HG03060 (cell line): ENCODE measurements at regions not wholly inside any gene's neighbourhood (a gene's known extent, or its start where the extent isn't known, plus 50 kb on each side); places are given as distances from the start of the nearest gene placed in this dataset.
"Not testable (repeated sequence)": the region's sequence is repeated elsewhere in the genome, so short reads cannot be mapped to it uniquely, and the experiment has no call there.

Experiments
- ATAC-seq: cut with Tn5 transposase; IDR thresholded peaks from one replicate; pipeline ENCODE4 v1.9.1; 2021; ENCODE audit warnings: low read depth, moderate number of reproducible peaks; ENCODE audit not compliant: unreplicated experiment

DNA sequence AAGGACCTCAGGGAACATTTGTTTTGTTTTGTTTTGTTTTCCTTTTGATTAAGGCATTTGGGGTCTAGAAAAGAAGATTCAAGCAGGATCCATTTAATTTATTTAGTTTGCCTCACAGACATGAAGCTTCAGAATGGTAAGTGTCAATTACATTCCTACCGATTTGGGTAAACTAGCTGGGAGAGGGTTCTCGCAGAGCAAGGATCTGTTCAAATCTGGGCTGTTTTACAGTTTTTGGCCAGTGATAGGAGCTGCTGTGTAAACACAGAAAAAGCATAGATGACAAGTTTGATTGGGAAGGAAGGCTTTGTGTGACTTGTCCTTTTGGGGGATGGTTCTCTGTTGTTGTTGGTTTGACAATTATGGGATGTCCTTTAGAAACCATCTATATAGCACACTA lies 470.3 kb upstream of the WWC1 start:
- no peak for ATAC-seq

DNA sequence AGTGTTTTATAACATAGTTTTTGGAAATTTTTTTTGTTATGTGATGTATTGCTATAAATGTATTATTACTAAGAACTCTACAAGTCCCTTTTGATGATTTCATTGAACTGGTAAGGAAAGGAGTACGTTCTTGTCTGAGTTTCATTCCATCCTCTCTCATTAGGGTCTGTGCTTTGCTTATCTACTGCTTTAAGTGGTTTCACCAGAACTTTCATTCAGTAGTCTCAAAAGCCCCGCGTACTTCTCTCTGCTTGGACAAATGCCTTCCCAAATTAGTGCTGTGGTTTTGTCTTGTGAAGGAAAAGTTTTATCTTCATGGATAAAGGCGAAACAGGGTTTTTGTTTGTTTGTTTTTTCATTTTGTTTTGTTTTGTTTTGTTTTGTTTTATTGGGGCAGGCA lies 469.8 kb upstream of the WWC1 start:
- ATAC-seq, result no peak

DNA sequence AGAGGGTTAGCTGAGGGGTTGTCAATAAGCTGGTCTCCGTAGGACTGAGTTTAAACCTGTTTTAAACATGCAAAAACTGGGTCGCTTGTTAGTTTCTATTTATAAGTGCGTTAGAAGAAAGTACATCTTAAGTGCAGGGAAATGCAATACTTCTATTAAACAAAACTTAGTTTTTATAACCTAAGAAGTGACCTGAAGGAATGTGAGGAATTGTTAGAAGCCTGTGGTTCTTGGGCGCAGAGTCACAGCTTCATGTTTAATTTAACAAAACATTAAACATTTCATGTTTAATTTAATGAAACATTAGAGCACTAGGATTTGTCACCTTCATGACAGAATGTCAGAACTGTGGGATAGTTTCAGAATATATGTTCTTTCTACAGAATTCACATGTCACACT lies 469.2 kb upstream of the WWC1 start:
- ATAC-seq, result no peak

DNA sequence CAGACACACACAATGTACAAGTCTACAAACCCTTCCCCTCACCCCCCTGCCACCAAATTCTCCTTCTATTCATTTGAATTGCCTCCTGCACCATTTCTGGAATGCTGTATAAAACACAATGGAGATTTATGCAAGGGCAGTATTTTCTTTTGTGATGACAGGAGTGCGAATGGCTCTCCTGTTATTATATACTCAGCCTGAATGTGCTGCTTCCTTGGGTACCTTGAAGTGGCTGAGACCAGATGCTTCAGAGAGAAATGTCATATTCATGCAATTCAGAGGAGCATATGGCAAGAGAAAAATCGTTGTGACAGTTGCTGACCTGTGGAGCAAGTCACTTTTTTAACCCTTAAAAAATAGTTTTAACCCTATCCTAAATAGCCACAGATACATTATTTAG lies 468.0 kb upstream of the WWC1 start:
- ATAC-seq, result no peak

DNA sequence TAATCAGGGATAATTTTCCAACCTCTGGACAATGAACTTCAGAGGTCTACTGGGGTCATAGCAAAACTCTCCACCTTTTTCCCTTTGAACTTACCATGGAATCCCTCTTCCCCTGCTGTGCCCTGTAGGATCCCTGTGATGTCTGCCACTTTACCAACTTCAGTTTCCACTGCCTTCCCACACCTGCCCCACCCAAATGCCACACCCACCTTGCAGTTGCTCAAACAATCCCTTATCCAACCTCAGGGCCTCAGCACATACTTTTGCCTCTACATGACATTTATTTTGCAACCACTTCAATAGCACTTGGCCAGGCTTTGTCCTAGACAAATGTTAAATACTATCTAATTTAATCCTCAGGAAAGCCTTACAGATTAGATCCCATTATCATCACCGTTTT lies 463.7 kb upstream of the WWC1 start:
- ATAC-seq, result no peak

DNA sequence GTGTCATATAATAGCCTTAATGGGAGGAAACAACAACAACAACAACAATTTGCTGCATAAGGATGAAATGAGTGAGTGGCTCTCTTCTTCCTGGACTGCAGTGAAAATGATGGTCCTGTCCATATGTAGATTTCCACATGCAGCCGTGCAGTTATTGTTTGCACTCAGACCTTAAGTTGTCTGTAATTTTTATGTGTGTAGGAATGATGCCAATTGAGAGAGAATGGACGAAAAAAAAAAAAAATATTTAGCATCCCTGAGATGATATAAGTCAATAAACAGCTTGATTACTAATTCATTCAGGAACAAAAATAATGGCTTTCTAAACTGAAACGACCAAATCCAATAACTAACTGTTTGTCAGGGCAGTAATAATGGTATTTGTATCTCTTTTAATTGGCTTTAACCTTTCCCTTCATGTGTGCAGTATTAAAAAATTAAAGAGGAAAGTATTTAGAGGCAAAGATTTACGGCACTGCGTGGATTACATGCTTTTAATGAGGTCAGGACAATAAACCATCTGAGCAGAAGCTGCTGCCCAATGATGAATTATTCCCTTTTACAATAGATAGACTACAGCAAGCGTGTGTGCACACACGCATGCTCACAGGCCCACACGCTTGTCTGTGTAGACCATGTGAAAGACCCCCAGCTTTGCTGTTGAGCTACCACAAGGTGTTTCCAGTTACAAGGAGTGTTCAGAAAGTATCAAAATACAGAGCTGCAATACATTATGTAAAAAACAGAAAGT lies 459.5 kb upstream of the WWC1 start:
- ATAC-seq, result no peak

DNA sequence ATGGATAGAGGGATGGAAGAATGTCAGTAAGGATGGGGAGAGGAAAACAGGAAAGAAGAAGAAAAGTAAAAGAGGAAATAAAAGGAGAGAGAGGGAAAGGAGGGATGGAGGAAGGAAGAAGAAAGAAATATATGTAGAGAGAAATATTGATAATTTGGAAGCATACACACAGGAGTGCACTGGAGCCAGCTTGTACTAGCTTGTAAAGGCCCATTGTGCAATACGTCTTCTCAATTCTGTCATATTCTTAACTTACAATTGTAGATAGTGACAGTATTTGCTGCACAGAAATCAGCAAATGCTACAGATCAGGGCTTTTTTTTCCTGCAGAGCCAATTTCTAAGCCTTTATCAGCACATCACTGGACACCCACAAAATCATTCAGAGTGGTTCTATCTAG lies 458.8 kb upstream of the WWC1 start:
- ATAC-seq, result no peak

DNA sequence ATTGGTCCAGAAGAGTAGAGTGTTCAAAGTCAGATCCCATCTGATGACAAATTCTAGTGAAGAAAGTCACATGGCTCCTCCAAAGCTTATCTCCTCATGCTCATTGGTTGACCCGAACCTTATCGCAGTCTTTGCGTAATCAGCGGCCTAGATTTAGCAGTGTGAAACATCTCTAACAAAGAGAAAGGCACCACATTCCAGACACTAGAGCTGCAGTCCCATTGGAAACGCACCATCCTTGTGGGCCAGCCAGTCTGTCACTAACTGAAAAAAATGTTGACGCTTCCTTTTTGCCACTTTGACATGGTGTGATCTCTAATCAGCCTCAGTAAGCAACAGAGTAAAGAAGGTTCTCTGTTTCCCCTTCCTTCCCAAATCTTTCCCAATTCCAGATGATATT lies 458.0 kb upstream of the WWC1 start:
- no peak for ATAC-seq

DNA sequence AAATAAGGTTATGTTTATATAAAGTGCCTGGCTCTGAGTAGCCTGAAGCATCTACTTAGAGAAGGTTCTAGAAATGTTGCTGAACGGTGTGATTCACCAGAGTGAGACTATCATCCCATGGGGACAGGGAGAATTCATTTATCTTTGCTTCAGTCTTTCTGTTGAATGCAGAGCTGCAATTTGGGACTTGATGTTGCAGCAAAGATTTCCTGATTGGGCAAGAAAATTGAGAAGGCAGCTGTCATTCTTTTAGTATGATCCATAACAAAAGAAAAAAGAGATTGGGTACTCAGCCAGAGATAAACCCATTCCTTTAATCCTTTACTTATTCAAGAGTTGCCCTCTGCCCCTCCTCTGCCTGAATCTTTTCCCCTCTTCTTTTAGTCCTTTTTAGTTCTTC lies 456.3 kb upstream of the WWC1 start:
- ATAC-seq, result no peak

DNA sequence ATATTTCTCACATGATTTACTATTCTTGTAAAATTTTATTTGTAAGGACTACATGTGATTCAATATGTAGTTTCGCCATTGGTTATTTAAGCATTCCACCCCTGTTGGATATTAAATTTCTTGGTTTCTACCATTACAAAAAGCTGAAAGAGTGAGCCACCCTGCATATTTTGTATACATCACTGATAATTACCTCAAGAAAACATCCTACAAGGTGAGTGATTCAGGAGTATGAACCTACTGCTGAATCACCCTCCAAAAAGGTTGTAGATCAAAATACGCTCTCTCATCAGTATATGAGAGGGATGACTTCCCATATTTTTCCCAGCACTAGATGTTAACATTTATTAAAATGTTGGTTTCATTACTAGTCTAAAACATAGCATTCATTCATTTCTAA lies 454.3 kb upstream of the WWC1 start:
- ATAC-seq, result no peak

DNA sequence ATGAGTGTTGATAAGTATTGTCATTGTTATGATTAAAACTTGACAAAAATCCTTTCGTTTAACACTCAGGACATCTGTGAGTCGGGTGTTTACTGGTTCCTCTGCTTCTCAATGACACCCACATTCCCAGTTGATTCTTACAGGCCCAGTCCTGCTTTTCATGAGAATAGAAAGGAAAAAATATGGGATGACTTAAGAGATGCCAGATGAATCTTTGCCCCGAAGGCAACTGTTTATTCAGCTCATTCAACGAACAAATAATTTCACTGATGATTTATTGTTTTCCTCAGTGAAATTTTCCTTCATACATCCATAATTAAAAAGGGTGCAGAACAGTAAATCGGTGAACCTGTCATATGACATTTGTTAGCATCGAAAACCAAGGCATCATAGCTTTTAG lies 452.4 kb upstream of the WWC1 start:
- ATAC-seq, result no peak

DNA sequence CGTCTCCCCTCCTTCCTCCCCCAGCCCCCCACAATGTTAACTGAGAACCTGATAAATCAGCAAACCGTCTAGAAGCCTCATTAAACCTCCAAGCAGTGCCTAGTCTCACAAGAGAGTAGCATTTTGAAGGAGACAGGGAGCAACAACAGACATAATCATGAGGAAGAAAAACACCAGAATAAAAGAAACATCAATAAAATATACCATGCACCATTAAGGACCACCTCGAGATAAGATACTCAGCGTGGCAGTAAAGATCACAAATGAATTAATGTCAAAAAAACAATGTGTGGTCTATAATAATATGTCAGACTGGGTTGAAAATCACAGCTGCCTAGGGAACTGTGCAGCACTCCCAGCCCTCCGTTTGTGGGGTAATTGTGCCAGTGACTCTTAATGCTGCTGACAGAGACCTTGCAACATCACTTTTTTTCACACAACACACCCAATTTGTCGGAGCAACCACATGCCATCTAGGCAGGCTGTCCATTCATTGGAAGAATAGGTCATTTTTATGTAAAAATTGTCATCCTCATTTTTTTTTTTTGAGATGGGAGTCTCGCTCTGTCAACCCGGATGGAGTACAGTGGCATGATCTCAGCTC lies 450.8 kb upstream of the WWC1 start:
- no peak for ATAC-seq

DNA sequence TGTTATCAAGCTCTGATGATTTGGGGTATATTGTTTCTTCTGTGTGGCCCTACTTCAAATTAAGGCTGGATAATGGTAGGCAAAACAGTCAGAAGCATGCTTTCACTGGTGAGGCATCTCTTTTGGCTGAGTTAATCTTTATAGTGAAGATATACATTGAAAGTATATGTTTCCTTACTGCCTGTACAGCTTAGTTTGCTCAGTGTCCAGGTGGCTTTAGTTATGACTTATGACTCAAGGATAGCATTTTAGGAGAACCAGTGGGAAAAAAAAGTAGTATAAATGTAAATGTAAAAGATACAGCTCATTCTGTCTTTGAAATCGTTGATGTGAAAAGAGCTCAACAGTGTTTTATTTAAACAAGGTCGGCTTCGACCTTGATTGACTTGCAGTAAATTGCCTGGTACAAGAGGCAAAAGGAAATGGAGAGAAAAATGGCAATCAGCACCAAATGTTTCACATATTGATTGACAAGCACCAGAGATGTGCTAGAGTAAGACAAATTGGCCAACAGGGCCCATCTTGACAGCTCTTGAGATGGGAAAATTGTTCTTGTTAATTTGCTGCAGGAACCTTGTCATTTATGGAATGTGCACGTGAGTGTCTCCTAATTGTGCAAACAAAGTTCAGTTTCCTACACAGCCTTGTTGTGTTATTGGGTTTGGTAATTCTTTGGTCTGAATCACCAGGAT lies 447.4 kb upstream of the WWC1 start:
- ATAC-seq, result no peak

DNA sequence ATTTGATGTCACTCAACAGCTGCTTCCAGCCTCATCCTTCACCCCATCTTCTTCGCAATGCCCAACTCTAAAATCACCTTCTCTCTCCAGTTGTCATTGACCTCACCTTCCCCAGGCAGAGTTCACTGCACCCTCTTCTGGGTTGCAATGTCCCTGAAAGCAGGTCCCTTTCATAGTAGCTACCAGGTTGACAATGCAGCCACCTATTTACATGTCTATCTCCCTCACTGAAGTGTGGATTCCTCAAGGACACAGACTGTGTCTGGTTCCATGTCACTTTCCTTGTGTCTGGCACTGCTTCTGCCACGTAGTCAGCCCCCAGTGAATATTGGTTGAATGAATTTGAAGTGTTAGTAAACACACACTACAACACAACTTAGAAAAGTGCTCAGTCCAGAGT lies 445.5 kb upstream of the WWC1 start:
- no peak for ATAC-seq

DNA sequence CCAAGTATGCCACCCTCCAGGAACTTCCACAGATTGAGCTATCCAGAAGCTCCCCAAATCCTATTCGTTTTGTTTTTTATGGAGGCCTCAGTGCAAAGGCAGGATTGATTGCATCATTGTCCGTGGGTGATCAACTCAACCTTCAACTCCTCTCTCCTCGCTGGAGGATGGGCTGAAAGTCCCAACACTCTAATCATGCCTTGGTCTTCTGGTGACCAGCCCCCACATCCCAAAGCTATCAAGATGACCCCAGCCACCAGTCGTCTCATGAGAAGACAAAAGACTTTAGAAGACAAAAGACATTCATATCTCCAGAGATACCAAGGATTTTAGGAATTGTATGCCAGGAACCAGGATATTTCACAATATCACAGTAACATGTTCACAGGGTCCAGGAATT lies 441.6 kb upstream of the WWC1 start:
- ATAC-seq, result no peak

DNA sequence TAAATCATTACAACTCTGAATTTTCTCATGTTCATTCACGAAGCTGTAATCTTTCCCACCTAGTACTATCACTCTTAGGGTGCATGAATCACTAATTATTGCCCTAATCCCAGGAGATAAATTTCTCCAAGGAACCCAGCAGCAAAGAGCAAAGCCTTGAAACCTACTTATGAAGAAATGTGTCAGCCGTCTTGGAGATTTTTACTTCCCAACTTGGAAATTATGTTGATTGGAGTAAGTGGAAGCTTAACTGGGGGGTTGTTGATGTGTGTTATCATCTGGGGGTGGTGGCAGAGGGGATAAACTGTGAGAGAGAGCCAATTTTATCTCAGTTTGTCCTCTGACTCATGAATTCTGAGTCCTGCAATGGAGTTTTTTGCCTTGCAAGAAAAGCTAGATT lies 440.5 kb upstream of the WWC1 start:
- ATAC-seq, result no peak

DNA sequence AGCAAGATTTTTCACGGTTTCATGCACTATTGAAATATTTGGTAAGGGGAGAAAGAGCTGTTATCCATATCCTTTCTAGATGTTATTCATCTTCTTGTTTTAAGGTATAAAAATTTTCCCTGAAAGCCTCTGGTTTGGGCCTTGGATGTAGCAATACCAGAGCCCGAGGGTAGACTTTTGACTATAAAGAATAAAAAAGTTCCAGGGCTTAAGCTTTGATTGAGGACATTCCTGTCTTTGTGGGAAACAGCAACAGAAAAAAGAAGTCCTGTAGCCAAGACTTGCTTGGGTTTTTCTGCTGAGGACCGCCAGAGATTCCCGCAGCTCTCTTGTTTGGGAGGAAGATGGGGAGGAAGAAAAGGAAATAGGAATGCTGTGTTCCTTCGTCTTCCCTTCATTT lies 440.0 kb upstream of the WWC1 start:
- ATAC-seq, result no peak

DNA sequence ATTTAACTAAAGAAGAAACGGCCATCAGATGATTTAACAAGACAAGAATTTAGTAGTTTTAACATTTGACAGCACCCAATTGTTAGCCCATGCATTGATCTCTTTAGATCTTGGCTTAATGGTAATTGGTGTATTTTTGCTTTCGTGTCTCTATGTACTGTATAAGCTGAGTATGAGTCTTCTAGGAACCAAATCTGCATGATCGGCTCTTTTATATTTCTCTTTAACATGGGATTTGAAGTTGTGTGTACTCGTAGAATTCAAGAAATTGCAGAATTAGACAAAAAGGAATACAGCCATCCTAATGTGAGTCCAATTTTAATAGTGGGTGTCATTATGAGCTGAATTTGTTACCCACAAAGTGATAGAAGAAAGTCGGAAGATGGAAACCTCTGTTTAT lies 438.9 kb upstream of the WWC1 start:
- no peak for ATAC-seq

DNA sequence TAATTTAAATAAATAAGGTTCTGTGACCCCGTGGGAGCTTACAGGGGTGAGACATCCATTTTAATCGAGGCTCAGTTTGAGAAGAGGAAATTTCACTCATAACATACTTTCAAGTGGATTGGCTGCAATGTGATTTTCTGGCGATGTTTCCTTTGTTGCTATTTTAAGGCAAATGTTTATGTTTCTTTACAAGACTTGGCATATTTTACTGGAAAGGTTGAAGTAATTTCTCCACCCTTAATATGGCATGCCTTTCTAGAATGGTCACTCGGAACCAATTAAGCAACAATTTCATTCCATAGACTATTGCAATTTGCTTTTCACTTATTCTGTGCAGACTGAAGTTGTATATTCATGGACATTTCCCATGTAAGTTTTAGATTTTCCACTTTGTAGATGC lies 438.0 kb upstream of the WWC1 start:
- no peak for ATAC-seq

DNA sequence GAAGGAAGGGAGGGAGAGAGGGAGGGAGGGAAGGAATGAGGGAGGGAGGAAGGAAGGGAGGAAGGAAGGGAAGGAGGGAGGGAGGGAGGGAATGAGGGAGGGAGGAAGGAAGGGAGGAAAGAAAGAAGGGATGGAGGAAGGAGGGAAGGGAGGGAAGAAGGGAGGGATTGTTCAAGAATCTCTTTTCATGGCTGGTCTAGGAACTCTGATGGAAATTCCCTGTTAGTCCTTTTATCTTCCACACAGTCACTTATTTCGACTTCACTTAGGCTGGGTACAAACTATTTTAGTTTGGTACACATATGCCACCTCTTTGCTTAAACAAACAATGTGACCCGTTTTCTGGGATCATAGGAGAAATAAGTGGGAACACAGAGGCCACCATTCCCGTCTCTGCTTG lies 435.6 kb upstream of the WWC1 start:
- ATAC-seq, result no peak

DNA sequence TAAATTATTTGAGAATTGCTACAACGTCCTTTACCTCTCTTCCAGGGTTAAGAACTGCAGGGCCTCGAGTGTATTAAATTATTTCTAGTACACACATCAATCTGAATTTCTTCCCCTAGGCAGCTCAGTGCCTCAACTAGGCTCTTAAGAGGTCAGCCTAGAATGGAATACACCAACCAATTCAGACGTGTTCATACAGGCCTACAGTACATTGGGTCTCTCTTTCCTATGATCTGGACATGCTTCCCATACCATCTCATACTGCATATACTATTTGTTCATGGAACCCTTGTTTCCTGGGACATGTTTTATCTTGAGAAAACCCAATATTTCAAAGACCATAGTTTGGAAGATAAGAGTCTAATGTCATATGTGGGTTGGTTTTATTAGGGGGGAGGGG lies 434.1 kb upstream of the WWC1 start:
- no peak for ATAC-seq

DNA sequence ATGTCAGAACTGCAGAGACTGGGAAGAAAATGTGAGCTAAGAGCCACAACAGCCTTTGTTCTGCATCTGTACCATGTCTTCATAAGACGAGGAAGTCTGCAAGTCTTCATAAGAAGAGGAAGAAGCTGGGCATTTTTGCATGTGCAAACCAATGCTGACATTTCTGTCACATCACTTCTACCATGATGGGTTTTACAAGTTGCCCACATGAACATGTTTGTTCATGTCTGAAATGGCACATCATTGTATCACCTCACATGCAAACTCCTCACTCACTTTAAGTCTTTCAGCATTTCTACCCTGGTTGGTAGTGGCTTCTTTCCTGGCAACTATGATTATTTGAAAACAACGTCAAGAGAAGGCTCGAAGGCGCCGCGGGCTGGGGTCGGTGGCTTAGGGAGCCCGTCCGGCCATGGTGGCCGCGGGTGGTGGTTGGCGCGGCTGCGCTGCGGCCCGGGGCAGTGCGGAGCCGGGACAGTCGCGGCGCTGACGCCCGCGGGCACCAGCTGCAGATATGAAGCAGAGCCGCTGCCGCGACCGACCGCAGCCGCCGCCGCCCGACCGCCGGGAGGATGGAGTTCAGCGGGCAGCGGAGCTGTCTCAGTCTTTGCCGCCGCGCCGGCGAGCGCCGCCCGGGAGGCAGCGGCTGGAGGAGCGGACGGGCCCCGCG lies 433.1 kb upstream of the WWC1 start:
- ATAC-seq, result not testable (repeated sequence)
